Heart left ventricle (tissue), 16 donors: ENCODE measurements at regions not wholly inside any gene's neighbourhood (a gene's known extent, or its start where the extent isn't known, plus 50 kb on each side); places are given as distances from the start of the nearest gene placed in this dataset.

ENCODE experiments used
- ATAC-seq, 4 donors: fragments of 200-7000 bp; cut with Tn5 transposase; one replicate each; pipeline ENCODE4 v1.9.1; 2020 to 2022; ENCODE audit warnings: moderate library complexity in 4 of 4, mild to moderate bottlenecking in 3 of 4, moderate number of reproducible peaks in 1 of 4
- DNase-seq, 5 donors: peaks; one replicate each; pipeline ENCODE4 v3.0.0-alpha.2; 2020
- H3K27ac ChIP-seq, 12 donors: fragments of 200-600 bp; sonication (generic) in 4 of 12; one replicate each; pipeline versions ENCODE4 v1.5.0 to v1.8.0; 2016 to 2022; ENCODE audit warnings: mild to moderate bottlenecking in 2 of 12
- H3K27me3 ChIP-seq, 9 donors: fragments of 200-600 bp; sonication (generic) in 2 of 9; one replicate each; pipeline versions ENCODE4 v1.5.1 to v1.8.0; 2016 to 2022; ENCODE audit warnings: mild to moderate bottlenecking in 3 of 9
- H3K36me3 ChIP-seq, 9 donors: fragments of 200-600 bp; sonication (generic) in 2 of 9; one replicate each; pipeline versions ENCODE4 v1.5.0 to v1.8.0; 2018 to 2022; ENCODE audit warnings: mild to moderate bottlenecking in 2 of 9
- H3K4me1 ChIP-seq, 12 donors: fragments of 200-600 bp; sonication (generic) in 4 of 12; one replicate each; pipeline versions ENCODE4 v1.5.0 to v1.8.0; 2016 to 2022; ENCODE audit warnings: mild to moderate bottlenecking in 3 of 12
- H3K4me3 ChIP-seq, 12 donors: fragments of 200-600 bp; sonication (generic) in 4 of 12; one replicate each; pipeline versions ENCODE4 v1.5.0 to v1.8.0; 2017 to 2022; ENCODE audit warnings: mild to moderate bottlenecking in 9 of 12, moderate library complexity in 4 of 12
- H3K9me3 ChIP-seq, 12 donors: fragments of 200-600 bp; sonication (generic) in 4 of 12; one replicate each; pipeline versions ENCODE4 v1.5.0 to v1.8.0; 2016 to 2022; ENCODE audit warnings: mild to moderate bottlenecking in 1 of 12
- CTCF ChIP-seq, 12 donors: fragments of 200-600 bp; sonication (generic) in 4 of 12; IDR thresholded peaks; one replicate each; pipeline versions ENCODE4 v1.5.0 to v1.8.0; 2018 to 2022; ENCODE audit warnings: antibody characterized with exemption in 12 of 12, mild to moderate bottlenecking in 5 of 12
- POLR2A ChIP-seq, 2 donors: fragments of 450-650 bp; IDR thresholded peaks; one replicate each; pipeline ENCODE4 v1.6.1; 2017; ENCODE audit warnings: antibody characterized with exemption in 2 of 2, mild to moderate bottlenecking in 2 of 2, moderate library complexity in 2 of 2
- WGBS, 4 donors: extraction: QIAGEN DNeasy Blood & Tissue Kit in 2 of 4; methylation state at CpG; one replicate each; pipeline versions ENCODE4 v1.1.5 to v1.1.7; 2013 to 2018; 5-methylcytosine and 5-hydroxymethylcytosine counted together
- intact Hi-C, 10 donors: fragments of 100-400 bp; cut with DNase I; formaldehyde crosslinking; loops; one replicate each; pipeline versions ENCODE4 v1.11.1 to v1.14.2; 2022
- donor health status: ischemic (EF 13 %, LVEDD 7.1; RV severe dilation, severe dysfunction).
- donor health status: healthy with polysubstance abuse.
- donor health status: DM: no; HTN: yes; CAD: no.
- donor health status: DM: no; HTN: no; CAD: no.
- donor health status: ischemic (EF 25% LVEDD 6.9; RV normal size, moderate dysfunction).
- donor health status: ischemic (EF 25% LVEDD 5.7; RV mildly dilated, moderate dysfunction).
- donor health status: healthy.
- donor health status: DM: yes; HTN: yes; CAD: no.
- donor health status: ischemic (EF 35%, LVEDD 5.7; RV mildly dilated, moderate dysfunction).
- donor health status: nonischemic (EF 11% LVEDD 7.7; RV severe dilation, severe dysfunction).
- donor health status: DM: yes; HTN: yes; CAD: no.
- donor health status: PGD.
- donor health status: ischemic (EF 29% LVEDD 5.4; RV normal size, mild dysfunction).
- donor health status: nonischemic (EF 23%, LVEDD 6.1; RV moderate dilation, normal function).

- WGBS, 4 donors = 94 to 100% (median 96%) methylated on average over 2 of the region's 2 CpGs
- TF ChIP-seq POLR2A (IDR thresholded peaks at IDR 0.05) = no peak
- no peak for TF ChIP-seq CTCF (IDR thresholded peaks at IDR 0.05)
- intact Hi-C loops = no loop called here
- DNase-seq (no peak), ATAC-seq (no peak)
- H3K27ac ChIP-seq = no peak overlapping the region
- no peaks in the 10 kb centered on the region for H3K36me3 ChIP-seq
- H3K27me3 ChIP-seq = no peaks in the 10 kb centered on the region
- H3K4me1 ChIP-seq = no peaks in the 10 kb centered on the region
- no peak overlapping the region for H3K4me3 ChIP-seq
- peaks cover 0 to 7% (median 0%) of the 10 kb centered on the region in 12 donors for H3K9me3 ChIP-seq
Observed at GRCh38 chr12:124110372-124110883, 137.4 kb downstream of the ZNF664 start.

- intact Hi-C loops = no loop called here
- Histone ChIP-seq H3K9me3 (peaks cover 0 to 7% (median 0%) of the 10 kb centered on the region in 12 donors), H3K4me1 (no peaks in the 10 kb centered on the region), H3K36me3 (no peaks in the 10 kb centered on the region), H3K27ac (no peak overlapping the region), H3K27me3 (no peaks in the 10 kb centered on the region), H3K4me3 (no peak overlapping the region)
- WGBS, 4 donors = 65 to 74% (median 70%) methylated on average over 5 of the region's 5 CpGs
- no peak for DNase-seq
- no peak for ATAC-seq
- TF ChIP-seq POLR2A (IDR thresholded peaks at IDR 0.05) (no peak), CTCF (IDR thresholded peaks at IDR 0.05) (no peak)
Observed at GRCh38 chr12:124111006-124111405, 138.0 kb downstream of the ZNF664 start.

GRCh38 chr12:124114316-124114715 lies 141.3 kb downstream of the ZNF664 start:
- Histone ChIP-seq H3K9me3 (peaks cover 0 to 7% (median 0%) of the 10 kb centered on the region in 12 donors), H3K4me3 (no peak overlapping the region), H3K36me3 (no peaks in the 10 kb centered on the region), H3K4me1 (no peaks in the 10 kb centered on the region), H3K27me3 (no peaks in the 10 kb centered on the region), H3K27ac (no peak overlapping the region)
- 83 to 87% (median 86%) methylated on average over 2 of the region's 2 CpGs for WGBS, 4 donors
- DNase-seq (no peak), ATAC-seq (no peak)
- intact Hi-C loops = no loop called here
- no peak for TF ChIP-seq POLR2A (IDR thresholded peaks at IDR 0.05)
- no peak for TF ChIP-seq CTCF (IDR thresholded peaks at IDR 0.05)

GRCh38 chr12:124115496-124115895 lies 142.5 kb downstream of the ZNF664 start:
- no peaks in the 10 kb centered on the region for H3K27me3 ChIP-seq
- H3K4me3 ChIP-seq = no peak overlapping the region
- no peak overlapping the region for H3K27ac ChIP-seq
- ATAC-seq = no peak
- 87 to 92% (median 89%) methylated on average over 11 of the region's 11 CpGs for WGBS, 4 donors
- DNase-seq = no peak
- H3K36me3 ChIP-seq = no peaks in the 10 kb centered on the region
- intact Hi-C loops = no loop called here
- TF ChIP-seq CTCF (IDR thresholded peaks at IDR 0.05) (no peak), POLR2A (IDR thresholded peaks at IDR 0.05) (no peak)
- H3K4me1 ChIP-seq = no peaks in the 10 kb centered on the region
- peaks cover 0 to 7% (median 0%) of the 10 kb centered on the region in 12 donors for H3K9me3 ChIP-seq
